Colon (tissue), 2 donors: ENCODE measurements at regions not wholly inside any gene's neighbourhood (a gene's known extent, or its start where the extent isn't known, plus 50 kb on each side); places are given as distances from the start of the nearest gene placed in this dataset.

ENCODE experiments used
- FAIRE-seq: peaks from 2 replicates; lab custom pipeline; 2012; peaks lifted over from hg19 to GRCh38; lab: Jason Lieb, UNC
- donor health status: control.
- donor health status: control.

GRCh38 chr7:25314731-25315267 is 86.5 kb upstream of the NPVF start:
- peak; percentile 90 for FAIRE-seq

- no peak for FAIRE-seq
Observed at GRCh38 chr7:25316366-25316765, 88.1 kb upstream of the NPVF start.

GRCh38 chr7:25318047-25318446 is 89.8 kb upstream of the NPVF start:
- no peak for FAIRE-seq

GRCh38 chr7:25319707-25320106 is 91.4 kb upstream of the NPVF start:
- no peak for FAIRE-seq

GRCh38 chr7:25320791-25321190 is 92.5 kb upstream of the NPVF start:
- FAIRE-seq: no peak

GRCh38 chr7:25321424-25321823 is 93.1 kb upstream of the NPVF start:
- no peak for FAIRE-seq

- no peak for FAIRE-seq
Observed at GRCh38 chr7:25322473-25322872, 94.2 kb upstream of the NPVF start.

- FAIRE-seq: no peak
Observed at GRCh38 chr7:25325186-25325757, 97.0 kb upstream of the NPVF start.

GRCh38 chr7:25326501-25327156 is 98.3 kb upstream of the NPVF start:
- FAIRE-seq: no peak

- FAIRE-seq: no peak
Observed at GRCh38 chr7:25329815-25330214, 101.5 kb upstream of the NPVF start.

GRCh38 chr7:25333296-25333928 is 105.1 kb upstream of the NPVF start:
- no peak for FAIRE-seq

- FAIRE-seq: no peak
Observed at GRCh38 chr7:25347360-25348066, 119.2 kb upstream of the NPVF start.

GRCh38 chr7:25348104-25348503 is 119.8 kb upstream of the NPVF start:
- FAIRE-seq: no peak

GRCh38 chr7:25349283-25350017 is 121.2 kb upstream of the NPVF start:
- FAIRE-seq: peak; percentile 5

- no peak for FAIRE-seq
Observed at GRCh38 chr7:25350041-25350440, 121.8 kb upstream of the NPVF start.

GRCh38 chr7:25351761-25352160 is 123.5 kb upstream of the NPVF start:
- FAIRE-seq: no peak

- FAIRE-seq: no peak
Observed at GRCh38 chr7:25353196-25353595, 124.9 kb upstream of the NPVF start.

GRCh38 chr7:25353732-25354131 is 125.4 kb upstream of the NPVF start:
- no peak for FAIRE-seq

- FAIRE-seq: no peak
Observed at GRCh38 chr7:25356534-25357151, 128.4 kb upstream of the NPVF start.

GRCh38 chr7:25358926-25359325 is 130.6 kb upstream of the NPVF start:
- FAIRE-seq: no peak

GRCh38 chr7:25359471-25360059 is 131.3 kb upstream of the NPVF start:
- no peak for FAIRE-seq
